ENCODE measurements at regions not wholly inside any gene's neighbourhood (a gene's known extent, or its start where the extent isn't known, plus 50 kb on each side); places are given as distances from the start of the nearest gene placed in this dataset.

GRCh38 chr13:109941221-109941620 lies 154.8 kb upstream of the IRS2 start (continued):
- TF ChIP-seq, protein P1, sequence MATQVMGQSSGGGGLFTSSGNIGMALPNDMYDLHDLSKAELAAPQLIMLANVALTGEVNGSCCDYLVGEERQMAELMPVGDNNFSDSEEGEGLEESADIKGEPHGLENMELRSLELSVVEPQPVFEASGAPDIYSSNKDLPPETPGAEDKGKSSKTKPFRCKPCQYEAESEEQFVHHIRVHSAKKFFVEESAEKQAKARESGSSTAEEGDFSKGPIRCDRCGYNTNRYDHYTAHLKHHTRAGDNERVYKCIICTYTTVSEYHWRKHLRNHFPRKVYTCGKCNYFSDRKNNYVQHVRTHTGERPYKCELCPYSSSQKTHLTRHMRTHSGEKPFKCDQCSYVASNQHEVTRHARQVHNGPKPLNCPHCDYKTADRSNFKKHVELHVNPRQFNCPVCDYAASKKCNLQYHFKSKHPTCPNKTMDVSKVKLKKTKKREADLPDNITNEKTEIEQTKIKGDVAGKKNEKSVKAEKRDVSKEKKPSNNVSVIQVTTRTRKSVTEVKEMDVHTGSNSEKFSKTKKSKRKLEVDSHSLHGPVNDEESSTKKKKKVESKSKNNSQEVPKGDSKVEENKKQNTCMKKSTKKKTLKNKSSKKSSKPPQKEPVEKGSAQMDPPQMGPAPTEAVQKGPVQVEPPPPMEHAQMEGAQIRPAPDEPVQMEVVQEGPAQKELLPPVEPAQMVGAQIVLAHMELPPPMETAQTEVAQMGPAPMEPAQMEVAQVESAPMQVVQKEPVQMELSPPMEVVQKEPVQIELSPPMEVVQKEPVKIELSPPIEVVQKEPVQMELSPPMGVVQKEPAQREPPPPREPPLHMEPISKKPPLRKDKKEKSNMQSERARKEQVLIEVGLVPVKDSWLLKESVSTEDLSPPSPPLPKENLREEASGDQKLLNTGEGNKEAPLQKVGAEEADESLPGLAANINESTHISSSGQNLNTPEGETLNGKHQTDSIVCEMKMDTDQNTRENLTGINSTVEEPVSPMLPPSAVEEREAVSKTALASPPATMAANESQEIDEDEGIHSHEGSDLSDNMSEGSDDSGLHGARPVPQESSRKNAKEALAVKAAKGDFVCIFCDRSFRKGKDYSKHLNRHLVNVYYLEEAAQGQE (IDR thresholded peaks at IDR 0.05): no peak
- TF ChIP-seq YY1 (IDR thresholded peaks at IDR 0.05): no peak

DNA sequence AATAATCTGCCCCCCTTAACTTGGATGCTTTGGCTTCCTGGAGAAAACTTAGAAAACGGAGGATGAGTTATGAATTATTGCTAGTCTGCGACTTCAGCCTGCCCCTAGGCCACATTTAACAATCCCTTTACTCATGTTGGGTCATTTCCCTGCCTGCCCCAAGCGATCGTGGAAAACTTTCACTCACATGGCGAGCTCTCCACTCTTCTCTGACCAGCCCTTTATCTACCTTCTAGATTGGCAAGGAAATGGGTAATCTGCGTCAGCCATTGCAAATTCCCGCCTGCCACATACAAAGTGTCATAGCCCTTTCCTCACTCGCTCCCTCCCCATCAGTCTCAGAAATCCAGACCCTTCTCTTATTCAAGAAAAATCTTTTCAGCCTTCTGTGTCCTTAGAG lies 154.3 kb upstream of the IRS2 start:
- Histone ChIP-seq H3K27me3 (ENCODE audit: control insufficient read depth in 4 of 4, insufficient read depth in 4 of 4, low read length in 3 of 4) (no peaks in the 10 kb centered on the region), H3K4me3 (ENCODE audit: low read depth in 1 of 3, low read length in 3 of 3) (no peak overlapping the region), H3K36me3 (ENCODE audit: control insufficient read depth in 4 of 4, insufficient read depth in 3 of 4, low read depth in 1 of 4, low read length in 3 of 4) (no peaks in the 10 kb centered on the region), H3K27ac (ENCODE audit: low read depth in 1 of 2, low read length in 2 of 2) (no peak overlapping the region), H3K9ac (ENCODE audit: low read depth in 1 of 2, low read length in 2 of 2) (no peak overlapping the region), H3K4me1 (ENCODE audit: control insufficient read depth in 4 of 4, insufficient read depth in 4 of 4, low read length in 3 of 4) (no peaks in the 10 kb centered on the region), H3K9me3 (ENCODE audit: control insufficient read depth in 4 of 4, low read length in 3 of 4) (no peaks in the 10 kb centered on the region)
- 91% methylated on average over 8 of the region's 8 CpGs for WGBS
- TF ChIP-seq RXRA (IDR thresholded peaks at IDR 0.05): no peak
- TF ChIP-seq, protein P1 (IDR thresholded peaks at IDR 0.05): no peak
- TF ChIP-seq TAF1 (conservative IDR thresholded peaks at IDR 0.05): no peak
- TF ChIP-seq YY1 (IDR thresholded peaks at IDR 0.05): no peak
- TF ChIP-seq EGR1 (IDR thresholded peaks at IDR 0.05; ENCODE audit: low read depth in 2 of 2): no peak
- TF ChIP-seq GABPA (IDR thresholded peaks at IDR 0.05 in 1 of 2, conservative IDR thresholded peaks at IDR 0.05 in 1 of 2): no peak
- no peak for TF ChIP-seq FOXA2 (IDR thresholded peaks at IDR 0.05)
- no peak for TF ChIP-seq MAX (IDR thresholded peaks at IDR 0.05)
- no peak for TF ChIP-seq NR2F2 (IDR thresholded peaks at IDR 0.05)
- no peak for TF ChIP-seq SP1 (IDR thresholded peaks at IDR 0.05)
- TF ChIP-seq RAD21 (IDR thresholded peaks at IDR 0.05): no peak
- no peak for TF ChIP-seq HNF4G (IDR thresholded peaks at IDR 0.05)
- TF ChIP-seq HNF4A (conservative IDR thresholded peaks at IDR 0.05): no peak
- TF ChIP-seq ATF3 (IDR thresholded peaks at IDR 0.05): no peak
- no peak for DNase-seq (ENCODE audit: low spot score)

GRCh38 chr13:109939838-109940237 lies 153.5 kb upstream of the IRS2 start:
- Histone ChIP-seq H3K27me3 (ENCODE audit: control insufficient read depth in 4 of 4, insufficient read depth in 4 of 4, low read length in 3 of 4) (no peaks in the 10 kb centered on the region), H3K9ac (ENCODE audit: low read depth in 1 of 2, low read length in 2 of 2) (no peak overlapping the region), H3K9me3 (ENCODE audit: control insufficient read depth in 4 of 4, low read length in 3 of 4) (no peaks in the 10 kb centered on the region), H3K4me3 (ENCODE audit: low read depth in 1 of 3, low read length in 3 of 3) (no peak overlapping the region), H3K4me1 (ENCODE audit: control insufficient read depth in 4 of 4, insufficient read depth in 4 of 4, low read length in 3 of 4) (no peaks in the 10 kb centered on the region), H3K36me3 (ENCODE audit: control insufficient read depth in 4 of 4, insufficient read depth in 3 of 4, low read depth in 1 of 4, low read length in 3 of 4) (no peaks in the 10 kb centered on the region), H3K27ac (ENCODE audit: low read depth in 1 of 2, low read length in 2 of 2) (no peak overlapping the region)
- 96% methylated on average over 10 of the region's 10 CpGs for WGBS
- no peak for DNase-seq (ENCODE audit: low spot score)
- TF ChIP-seq ATF3 (IDR thresholded peaks at IDR 0.05) (no peak), RXRA (IDR thresholded peaks at IDR 0.05) (no peak), EGR1 (IDR thresholded peaks at IDR 0.05; ENCODE audit: low read depth in 2 of 2) (no peak), FOXA2 (IDR thresholded peaks at IDR 0.05) (no peak), YY1 (IDR thresholded peaks at IDR 0.05) (no peak), RAD21 (IDR thresholded peaks at IDR 0.05) (no peak), TAF1 (conservative IDR thresholded peaks at IDR 0.05) (no peak), HNF4A (conservative IDR thresholded peaks at IDR 0.05) (no peak), MAX (IDR thresholded peaks at IDR 0.05) (no peak), GABPA (IDR thresholded peaks at IDR 0.05 in 1 of 2, conservative IDR thresholded peaks at IDR 0.05 in 1 of 2) (no peak), ZBTB33 (IDR thresholded peaks at IDR 0.05) (no peak)
- TF ChIP-seq, protein P1 (IDR thresholded peaks at IDR 0.05): no peak
